ENCODE measurements at regions not wholly inside any gene's neighbourhood (a gene's known extent, or its start where the extent isn't known, plus 50 kb on each side); places are given as distances from the start of the nearest gene placed in this dataset.

GRCh38 chr3:25133588-25133987 lies 294.5 kb upstream of the RARB start:
- CTCF ChIA-PET: no interaction called here
- no peaks in the 10 kb centered on the region for H3K27me3 ChIP-seq (ENCODE audit: insufficient read depth, low read depth)
- no peaks in the 10 kb centered on the region for H3K36me3 ChIP-seq (ENCODE audit: low read depth)
- no peak overlapping the region for H3K4me3 ChIP-seq
- H3K9me2 ChIP-seq (ENCODE audit: insufficient read depth): no peaks in the 10 kb centered on the region
- intact Hi-C loops (cut with micrococcal nuclease; ENCODE audit: unreplicated experiment): no loop called here
- BruUV-seq (replicated peaks): no TSS peak
- DNase-seq: no peak
- no peaks in the 10 kb centered on the region for H3F3A ChIP-seq (ENCODE audit: insufficient read depth, low read depth)
- H3K4me1 ChIP-seq (replicated peaks; ENCODE audit: insufficient read depth): no peaks in the 10 kb centered on the region
- no peaks in the 10 kb centered on the region; the same call in 1 of the 2 replicates for H3K9me3 ChIP-seq (ENCODE audit: insufficient read depth, low read depth)
- H2AFZ ChIP-seq: no peak overlapping the region
- POLR2A ChIA-PET (ENCODE audit: unreplicated experiment): no interaction called here
- no peaks in the 10 kb centered on the region for H4K20me1 ChIP-seq (ENCODE audit: insufficient read depth)
- H3K4me2 ChIP-seq: no peak overlapping the region
- no peaks in the 10 kb centered on the region for H3K79me2 ChIP-seq (ENCODE audit: low read depth)
- no peak overlapping the region for H3K27ac ChIP-seq
- TF ChIP-seq CTCF (conservative IDR thresholded peaks at IDR 0.05) (no peak), EZH2 (IDR thresholded peaks at IDR 0.05; ENCODE audit: low read depth) (no peak)

DNA sequence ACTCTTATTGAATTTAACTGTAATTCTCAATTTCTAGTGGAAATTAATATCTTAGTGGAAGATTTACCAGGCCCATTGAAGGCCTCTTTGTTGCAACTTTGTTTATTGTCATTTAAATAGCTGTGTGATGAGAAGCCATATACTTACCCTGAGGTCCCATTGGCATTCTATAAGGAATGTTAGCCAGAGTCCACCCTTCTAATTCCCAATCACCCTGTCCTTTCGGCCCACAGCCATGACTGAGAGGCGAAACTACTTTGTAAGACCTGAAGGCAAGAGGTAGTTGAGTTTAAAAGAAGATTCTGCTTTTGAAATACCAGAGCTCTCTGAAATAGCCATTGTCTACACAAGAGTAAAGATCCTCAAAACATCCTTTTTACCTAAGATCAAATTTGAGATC lies 290.5 kb upstream of the RARB start:
- no peak for DNase-seq
- Histone ChIP-seq H4K20me1 (ENCODE audit: insufficient read depth) (no peaks in the 10 kb centered on the region), H2AFZ (no peak overlapping the region), H3K9me3 (ENCODE audit: insufficient read depth, low read depth) (no peaks in the 10 kb centered on the region), H3K27ac (no peak overlapping the region), H3K27me3 (ENCODE audit: insufficient read depth, low read depth) (no peaks in the 10 kb centered on the region), H3K4me2 (no peak overlapping the region), H3K9me2 (ENCODE audit: insufficient read depth) (no peaks in the 10 kb centered on the region), H3K4me1 (replicated peaks; ENCODE audit: insufficient read depth) (no peaks in the 10 kb centered on the region), H3F3A (ENCODE audit: insufficient read depth, low read depth) (no peaks in the 10 kb centered on the region), H3K4me3 (no peak overlapping the region), H3K36me3 (ENCODE audit: low read depth) (no peaks in the 10 kb centered on the region), H3K79me2 (ENCODE audit: low read depth) (no peaks in the 10 kb centered on the region)
- TF ChIP-seq CTCF (conservative IDR thresholded peaks at IDR 0.05) (no peak), EZH2 (IDR thresholded peaks at IDR 0.05; ENCODE audit: low read depth) (no peak)
- ChIA-PET CTCF (no interaction called here), POLR2A (ENCODE audit: unreplicated experiment) (no interaction called here)
- intact Hi-C loops (cut with micrococcal nuclease; ENCODE audit: unreplicated experiment): no loop called here
- no TSS peak for BruUV-seq (replicated peaks)

- no peak for TF ChIP-seq CTCF (conservative IDR thresholded peaks at IDR 0.05)
- TF ChIP-seq EZH2 (IDR thresholded peaks at IDR 0.05; ENCODE audit: low read depth): no peak
- no peak overlapping the region for H2AFZ ChIP-seq
- no peaks in the 10 kb centered on the region for H3K36me3 ChIP-seq (ENCODE audit: low read depth)
- ChIA-PET POLR2A (ENCODE audit: unreplicated experiment) (no interaction called here), CTCF (no interaction called here)
- DNase-seq: no peak
- H3K27ac ChIP-seq: no peak overlapping the region
- H3F3A ChIP-seq (ENCODE audit: insufficient read depth, low read depth): no peaks in the 10 kb centered on the region
- H3K4me2 ChIP-seq: no peak overlapping the region
- H3K4me1 ChIP-seq (replicated peaks; ENCODE audit: insufficient read depth): no peaks in the 10 kb centered on the region
- H3K9me3 ChIP-seq (ENCODE audit: insufficient read depth, low read depth): no peaks in the 10 kb centered on the region
- intact Hi-C loops (cut with micrococcal nuclease; ENCODE audit: unreplicated experiment): no loop called here
- H3K27me3 ChIP-seq (ENCODE audit: insufficient read depth, low read depth): no peaks in the 10 kb centered on the region
- H3K4me3 ChIP-seq: no peak overlapping the region
- H4K20me1 ChIP-seq (ENCODE audit: insufficient read depth): no peaks in the 10 kb centered on the region
- H3K79me2 ChIP-seq (ENCODE audit: low read depth): no peaks in the 10 kb centered on the region
- no TSS peak for BruUV-seq (replicated peaks)
- no peaks in the 10 kb centered on the region for H3K9me2 ChIP-seq (ENCODE audit: insufficient read depth)
These were observed 288.8 kb upstream of the RARB start for GRCh38 chr3:25139267-25139666.

Measured in PC-9 (cell line).